Lower leg skin (tissue), 3 donors: ENCODE measurements at regions not wholly inside any gene's neighbourhood (a gene's known extent, or its start where the extent isn't known, plus 50 kb on each side); places are given as distances from the start of the nearest gene placed in this dataset.

Experiments
- CTCF ChIP-seq, 3 donors: fragments of 450-650 bp; IDR thresholded peaks; one replicate each; pipeline ENCODE4 v1.5.1; 2016; ENCODE audit warnings: antibody characterized with exemption in 3 of 3, mild to moderate bottlenecking in 3 of 3, moderate library complexity in 2 of 3
- POLR2A ChIP-seq, 2 donors: fragments of 450-650 bp; IDR thresholded peaks; one replicate each; pipeline ENCODE4 v1.6.1; 2016 to 2017; ENCODE audit warnings: antibody characterized with exemption in 2 of 2, mild to moderate bottlenecking in 1 of 2, moderate library complexity in 1 of 2

DNA sequence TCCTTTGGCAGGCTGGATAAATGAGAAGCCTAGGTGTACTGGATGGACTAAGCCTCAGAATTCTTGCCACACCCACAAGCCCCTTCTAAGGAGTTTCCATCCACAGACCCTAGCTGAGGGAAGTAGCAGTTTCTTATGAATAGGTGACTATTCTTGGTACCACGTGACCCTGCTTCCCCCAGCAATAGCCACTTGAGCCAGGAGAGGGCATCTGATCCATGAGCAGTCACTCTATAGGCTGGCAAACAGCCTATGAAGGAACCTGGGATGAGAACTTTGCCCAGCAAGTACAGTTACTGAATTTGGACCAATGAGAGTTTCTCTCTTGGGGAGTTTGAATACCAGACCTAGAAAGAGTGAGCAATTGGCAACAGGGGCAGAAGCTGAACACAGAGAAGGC, 84.0 kb downstream of the RTL9 start:
- no peak for TF ChIP-seq CTCF (IDR thresholded peaks at IDR 0.05)
- TF ChIP-seq POLR2A (IDR thresholded peaks at IDR 0.05) = no peak
